HG02981 (cell line): ENCODE measurements at regions not wholly inside any gene's neighbourhood (a gene's known extent, or its start where the extent isn't known, plus 50 kb on each side); places are given as distances from the start of the nearest gene placed in this dataset.
"Not testable (repeated sequence)": the region's sequence is repeated elsewhere in the genome, so short reads cannot be mapped to it uniquely, and the experiment has no call there.

Experiments
- ATAC-seq: cut with Tn5 transposase; IDR thresholded peaks from one replicate; pipeline ENCODE4 v1.9.1; 2021; ENCODE audit warnings: mild to moderate bottlenecking, moderate library complexity; ENCODE audit not compliant: unreplicated experiment

- no peak for ATAC-seq
Measured at GRCh38 chr6:9361749-9362148, 926.4 kb upstream of the SLC35B3 start.

- no peak for ATAC-seq
Measured at GRCh38 chr6:9360881-9361280, 925.5 kb upstream of the SLC35B3 start.

GRCh38 chr6:9347608-9348007 is 912.3 kb upstream of the SLC35B3 start:
- ATAC-seq: no peak

- no peak for ATAC-seq
Measured at GRCh38 chr6:9346923-9347322, 911.6 kb upstream of the SLC35B3 start.

GRCh38 chr6:9335431-9335830 is 900.1 kb upstream of the SLC35B3 start:
- no peak for ATAC-seq

GRCh38 chr6:9334979-9335378 is 899.6 kb upstream of the SLC35B3 start:
- no peak for ATAC-seq

GRCh38 chr6:9332241-9332780 is 897.0 kb upstream of the SLC35B3 start:
- no peak for ATAC-seq

- ATAC-seq: no peak
Measured at GRCh38 chr6:9316831-9317230, 881.5 kb upstream of the SLC35B3 start.

GRCh38 chr6:9315966-9316650 is 880.8 kb upstream of the SLC35B3 start:
- no peak for ATAC-seq

GRCh38 chr6:9308284-9308683 is 872.9 kb upstream of the SLC35B3 start:
- ATAC-seq: no peak

- ATAC-seq: no peak
Measured at GRCh38 chr6:9307786-9308185, 872.4 kb upstream of the SLC35B3 start.

GRCh38 chr6:9307187-9307586 is 871.8 kb upstream of the SLC35B3 start:
- no peak for ATAC-seq

GRCh38 chr6:9295644-9296043 is 860.3 kb upstream of the SLC35B3 start:
- ATAC-seq: no peak

GRCh38 chr6:9292975-9293374 is 857.6 kb upstream of the SLC35B3 start:
- no peak for ATAC-seq

- not testable (repeated sequence) for ATAC-seq
Measured at GRCh38 chr6:9290342-9290741, 855.0 kb upstream of the SLC35B3 start.

- no peak for ATAC-seq
Measured at GRCh38 chr6:9272671-9273070, 837.3 kb upstream of the SLC35B3 start.

- no peak for ATAC-seq
Measured at GRCh38 chr6:9266741-9267140, 831.4 kb upstream of the SLC35B3 start.

GRCh38 chr6:9257215-9257614 is 821.9 kb upstream of the SLC35B3 start:
- ATAC-seq: no peak

GRCh38 chr6:9254251-9254650 is 818.9 kb upstream of the SLC35B3 start:
- ATAC-seq: no peak

- ATAC-seq: no peak
Measured at GRCh38 chr6:9252799-9253198, 817.5 kb upstream of the SLC35B3 start.

- no peak for ATAC-seq
Measured at GRCh38 chr6:9250852-9251251, 815.5 kb upstream of the SLC35B3 start.

GRCh38 chr6:9248133-9248532 is 812.8 kb upstream of the SLC35B3 start:
- ATAC-seq: no peak

- ATAC-seq: no peak
Measured at GRCh38 chr6:9240861-9241260, 805.5 kb upstream of the SLC35B3 start.
